Endothelial cell of umbilical vein (primary cell): ENCODE measurements at regions not wholly inside any gene's neighbourhood (a gene's known extent, or its start where the extent isn't known, plus 50 kb on each side); places are given as distances from the start of the nearest gene placed in this dataset.

Source experiments
- BruUV-seq: library from RNA; stranded (reverse); fragments of 400-500 nt; replicated peaks from 2 replicates; lab custom pipeline; 2021; lab: Mats Ljungman, UMichigan
- CTCF ChIA-PET: fragments of 300-600, 350-600 bp; sonication (Branson Sonifier 250); formaldehyde crosslinking; loops from one replicate; lab custom pipeline; 2021; ENCODE audit warnings: antibody characterized with exemption, inconsistent platforms; lab: Charles Lee
- POLR2A ChIA-PET: fragments of 300-600, 350-600 bp; sonication (Branson Sonifier 250); formaldehyde crosslinking; loops from one replicate; lab custom pipeline; 2021; ENCODE audit warnings: antibody characterized with exemption, inconsistent platforms; lab: Charles Lee
- DNase-seq: peaks from one replicate; pipeline ENCODE4 v3.0.0-alpha.2; 2011; ENCODE audit warnings: low read depth, low spot score
- FAIRE-seq: peaks from 2 replicates; lab custom pipeline; 2011; peaks lifted over from hg19 to GRCh38; lab: Jason Lieb, UNC
- H2AFZ ChIP-seq: 2 replicates; pipeline ENCODE4 v1.6.0; 2012; ENCODE audit warnings: low read depth, low read length, control low read depth, inconsistent platforms
- H3K27ac ChIP-seq: 2 replicates; pipeline ENCODE4 v1.5.1; 2011; ENCODE audit warnings: low read depth, mild to moderate bottlenecking, control low read depth, low read length, moderate library complexity; ENCODE audit not compliant: insufficient read depth
- H3K27me3 ChIP-seq, 2 experiments: 2 replicates each; pipeline versions ENCODE4 v1.6.0 to v1.6.1; 2011; ENCODE audit warnings: low read length in 2 of 2, mixed read lengths in 1 of 2; ENCODE audit not compliant: control insufficient read depth in 2 of 2, insufficient read depth in 2 of 2
- H3K36me3 ChIP-seq, 2 experiments: 2 replicates in 1 of 2; 3 replicates in 1 of 2; pipeline ENCODE4 v1.5.1; 2011; ENCODE audit warnings: low read length in 2 of 2, mild to moderate bottlenecking in 1 of 2, moderate library complexity in 1 of 2; ENCODE audit not compliant: control insufficient read depth in 2 of 2, insufficient read depth in 2 of 2; ENCODE audit errors: extremely low read depth in 1 of 2
- H3K4me1 ChIP-seq: 3 replicates; pipeline ENCODE4 v1.5.1; 2011; ENCODE audit warnings: mild to moderate bottlenecking, low read length; ENCODE audit not compliant: control insufficient read depth, insufficient read depth; ENCODE audit errors: extremely low read depth
- H3K4me2 ChIP-seq: 2 replicates; pipeline ENCODE4 v1.6.1; 2011; ENCODE audit warnings: low read length, control low read depth, mixed read lengths; ENCODE audit not compliant: insufficient read depth
- H3K4me3 ChIP-seq, 3 experiments: fragments of 200-600 bp in 1 of 3; sonication (generic), shearing (Covaris generic) in 1 of 3; replicated peaks in 1 of 3; 2 replicates each; pipeline ENCODE4 v1.5.1; 2011 to 2016; ENCODE audit warnings: control low read depth in 3 of 3, low read length in 3 of 3, mild to moderate bottlenecking in 2 of 3, inconsistent platforms in 1 of 3, low read depth in 1 of 3, moderate library complexity in 1 of 3; ENCODE audit not compliant: insufficient read depth in 1 of 3
- H3K79me2 ChIP-seq: 2 replicates; pipeline ENCODE4 v1.6.0; 2012; ENCODE audit warnings: low read length, inconsistent platforms; ENCODE audit not compliant: control insufficient read depth, insufficient read depth
- H3K9ac ChIP-seq: replicated peaks from 2 replicates; pipeline ENCODE3; 2011; ENCODE audit warnings: low read length, control low read depth; ENCODE audit not compliant: insufficient read depth; ENCODE audit errors: extremely low read depth
- H3K9me1 ChIP-seq: replicated peaks from 3 replicates; pipeline ENCODE4 v1.6.0; 2011; ENCODE audit warnings: mild to moderate bottlenecking, low read length; ENCODE audit not compliant: control insufficient read depth, insufficient read depth; ENCODE audit errors: extremely low read depth
- H3K9me3 ChIP-seq: replicated peaks from 2 replicates; pipeline ENCODE4 v1.5.1; 2012; ENCODE audit warnings: low read length, inconsistent platforms; ENCODE audit not compliant: control insufficient read depth, insufficient read depth
- H4K20me1 ChIP-seq: replicated peaks from 2 replicates; pipeline ENCODE3; 2011; ENCODE audit warnings: mild to moderate bottlenecking, low read length; ENCODE audit not compliant: control insufficient read depth, insufficient read depth; ENCODE audit errors: extremely low read depth
- CTCF ChIP-seq, 2 donors: IDR thresholded peaks; 1 replicate in 1 of 2; 2 replicates in 1 of 2; pipeline ENCODE4 v1.5.1; 2011; ENCODE audit warnings: low read length in 2 of 2, mild to moderate bottlenecking in 2 of 2, moderate library complexity in 2 of 2, control low read depth in 1 of 2, inconsistent platforms in 1 of 2, low read depth in 1 of 2; ENCODE audit not compliant: insufficient read depth in 1 of 2; ENCODE audit errors: extremely low read depth in 1 of 2
- EZH2 ChIP-seq: IDR thresholded peaks from 2 replicates; pipeline ENCODE4 v1.6.1; 2012; ENCODE audit warnings: borderline replicate concordance, low read depth, mild to moderate bottlenecking, moderate library complexity, low read length, inconsistent platforms; ENCODE audit not compliant: severe bottlenecking
- FOS ChIP-seq: IDR thresholded peaks from 2 replicates; pipeline ENCODE4 v1.6.1; 2011; ENCODE audit warnings: mild to moderate bottlenecking, low read length, moderate library complexity, borderline replicate concordance; ENCODE audit not compliant: insufficient read depth
- GATA2 ChIP-seq: IDR thresholded peaks from 2 replicates; pipeline ENCODE4 v1.7.0; 2011; ENCODE audit warnings: low read depth, mild to moderate bottlenecking, moderate library complexity, mixed read lengths, low read length; ENCODE audit not compliant: insufficient read length, insufficient read depth
- JUN ChIP-seq: IDR thresholded peaks from 2 replicates; pipeline ENCODE4 v1.6.1; 2011; ENCODE audit warnings: borderline replicate concordance, low read depth; ENCODE audit not compliant: insufficient read length, insufficient read depth
- MAX ChIP-seq: IDR thresholded peaks from 2 replicates; pipeline ENCODE4 v1.6.1; 2011; ENCODE audit not compliant: insufficient read depth, insufficient read length
- MYC ChIP-seq: IDR thresholded peaks from one replicate; pipeline ENCODE4 v1.6.1; 2011; ENCODE audit warnings: mild to moderate bottlenecking, low read depth, low read length
- POLR2A ChIP-seq: IDR thresholded peaks from 2 replicates; pipeline ENCODE4 v1.6.1; 2012; ENCODE audit warnings: low read depth, mild to moderate bottlenecking, control low read depth, low read length
- POLR2AphosphoS5 ChIP-seq: IDR thresholded peaks from 2 replicates; pipeline ENCODE4 v1.6.1; 2012; ENCODE audit warnings: low read depth, mild to moderate bottlenecking, control low read depth, low read length, moderate library complexity; ENCODE audit not compliant: insufficient read depth
- dilution Hi-C: fragments of 300-500 bp; cut with MboI; formaldehyde crosslinking; loops from one replicate; pipeline ENCODE4 v1.15.0; 2019; ENCODE audit warnings: low sequenced_read_pairs; ENCODE audit not compliant: extremely low pct_ligation_motif_present
- intact Hi-C: fragments of 100-400 bp; cut with micrococcal nuclease; formaldehyde crosslinking; loops from one replicate; pipeline ENCODE4 v1.10.0; 2022

GRCh38 chr21:41052820-41053555, 115.0 kb upstream of the BACE2 start:
- Histone ChIP-seq H2AFZ (no peak overlapping the region), H3K9me1 (no peaks in the 10 kb centered on the region), H3K79me2 (no peaks in the 10 kb centered on the region), H4K20me1 (no peaks in the 10 kb centered on the region), H3K36me3 (no peaks in the 10 kb centered on the region), H3K4me1 (no peaks in the 10 kb centered on the region), H3K4me2 (no peak overlapping the region), H3K27ac (no peak overlapping the region), H3K9me3 (peaks cover 5% of the 10 kb centered on the region), H3K27me3 (no peaks in the 10 kb centered on the region), H3K9ac (no peak overlapping the region), H3K4me3 (no peak overlapping the region)
- dilution Hi-C loops (no loop called here), intact Hi-C loops (no loop called here)
- no TSS peak for BruUV-seq
- ChIA-PET POLR2A (no interaction called here), CTCF (no interaction called here)
- DNase-seq (no peak), FAIRE-seq (no peak)
- TF ChIP-seq EZH2 (no peak), CTCF (IDR thresholded peaks at IDR 0.05; ENCODE audit: extremely low read depth in 1 of 2, insufficient read depth in 1 of 2, low read depth in 1 of 2, low read length in 2 of 2) (no peak), POLR2A (no peak), MYC (no peak), POLR2AphosphoS5 (no peak), JUN (no peak), FOS (no peak), GATA2 (no peak), MAX (no peak)
